ENCODE measurements at regions not wholly inside any gene's neighbourhood (a gene's known extent, or its start where the extent isn't known, plus 50 kb on each side); places are given as distances from the start of the nearest gene placed in this dataset.
"Not testable (repeated sequence)": the region's sequence is repeated elsewhere in the genome, so short reads cannot be mapped to it uniquely, and the experiment has no call there.

GRCh38 chr10:59435707-59436106 is 73.4 kb upstream of the FAM13C start:
- no peak for DNase-seq

GRCh38 chr10:59434463-59435321 is 72.3 kb upstream of the FAM13C start:
- DNase-seq, result no peak

DNA sequence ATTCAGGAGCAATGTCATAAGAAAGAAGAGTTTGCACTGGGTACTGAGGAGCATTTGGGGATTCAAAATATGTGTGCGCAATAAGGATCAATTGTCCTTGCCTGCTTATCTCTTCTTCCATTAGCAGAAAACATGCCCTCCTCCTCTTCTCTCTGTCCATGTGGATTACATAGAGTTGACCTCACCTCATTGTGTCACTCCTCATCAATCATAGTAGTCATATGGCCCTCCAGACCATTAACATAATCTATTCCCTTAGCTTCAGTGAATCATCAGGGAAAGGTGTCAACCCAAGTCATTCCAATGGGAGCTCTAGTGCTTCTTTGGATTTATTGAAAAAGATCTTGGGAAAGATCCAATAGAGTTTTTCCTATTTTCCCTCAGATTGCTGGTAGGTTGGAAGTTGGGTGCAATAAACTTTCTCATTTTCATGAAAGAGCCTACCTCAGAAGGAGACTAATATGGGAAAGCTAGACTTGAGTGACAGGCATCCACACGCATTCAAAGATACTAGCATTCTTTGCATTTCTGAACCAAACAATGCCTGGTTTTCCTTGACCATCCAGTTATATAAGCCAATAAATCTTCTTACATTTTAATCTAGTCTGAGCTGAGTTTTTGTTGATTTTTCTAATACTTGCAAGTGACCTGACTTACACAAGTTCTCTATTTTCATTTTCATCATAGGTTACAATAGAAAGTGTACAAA is 71.5 kb upstream of the FAM13C start:
- DNase-seq, result no peak

- no peak for DNase-seq
These were observed 70.0 kb upstream of the FAM13C start for GRCh38 chr10:59432207-59432900.

DNA sequence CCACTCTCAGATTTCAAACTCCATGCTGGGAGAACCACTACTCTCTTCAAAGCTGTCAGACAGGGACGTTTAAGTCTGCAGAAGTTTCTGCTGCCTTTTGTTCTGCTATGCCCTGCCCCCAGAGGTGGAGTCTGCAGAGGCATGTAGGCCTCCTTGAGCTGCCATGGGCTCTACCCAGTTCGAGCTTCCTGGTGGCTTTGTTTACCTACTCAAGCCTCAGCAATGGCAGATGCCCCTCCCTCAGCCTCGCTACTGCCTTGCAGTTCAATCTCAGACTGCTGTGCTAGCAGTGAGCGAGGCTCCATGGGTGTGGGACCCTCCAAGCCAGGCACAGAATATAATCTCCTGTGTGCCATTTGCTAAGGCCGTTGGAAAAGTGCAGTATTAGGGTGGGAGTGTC is 51.4 kb upstream of the FAM13C start:
- not testable (repeated sequence) for DNase-seq

Measured in NCI-H1694 treated with DMSO at 0.1 percent for 48 hours (cell line).